HepG2 (cell line): ENCODE measurements at regions not wholly inside any gene's neighbourhood (a gene's known extent, or its start where the extent isn't known, plus 50 kb on each side); places are given as distances from the start of the nearest gene placed in this dataset.
A peak's percentile ranks its signal among the peaks of the same experiment; 100 is the strongest.

Source experiments
- ATAC-seq: fragments of 200-7000 bp; cut with Tn5 transposase; 3 replicates; pipeline ENCODE4 v1.9.1; 2020; ENCODE audit warnings: mild to moderate bottlenecking, moderate library complexity
- BruUV-seq: library from RNA; stranded (reverse); fragments of 400-500 nt; replicated peaks from 2 replicates; lab custom pipeline; 2021; lab: Mats Ljungman, UMichigan
- CTCF ChIA-PET: fragments of 300-600 bp; formaldehyde crosslinking; extraction: SDS; loops from one replicate; lab custom pipeline; 2021; ENCODE audit warnings: low total read pairs, inconsistent platforms, low intra/inter-chr PET ratio; lab: Yijun Ruan, JAX
- POLR2A ChIA-PET: fragments of 350-600 bp; sonication (Branson Sonifier 250); formaldehyde crosslinking; loops from one replicate; lab custom pipeline; 2020; ENCODE audit warnings: antibody characterized with exemption, inconsistent platforms; lab: Yijun Ruan, JAX
- DNase-seq: peaks from one replicate; pipeline ENCODE4 v3.0.0-alpha.2; 2015; ENCODE audit warnings: low spot score
- FAIRE-seq: peaks from 3 replicates; lab custom pipeline; 2011; peaks lifted over from hg19 to GRCh38; lab: Jason Lieb, UNC
- H2AFZ ChIP-seq: one replicate; pipeline ENCODE4 v1.6.1; 2011; ENCODE audit warnings: low read length, inconsistent platforms
- H3K27ac ChIP-seq: fragments of 300-600 bp; 3 replicates; pipeline ENCODE4 v1.8.0; 2011; ENCODE audit warnings: mixed run types, mild to moderate bottlenecking, mixed read lengths, low read length, inconsistent platforms; ENCODE audit not compliant: insufficient read depth; ENCODE audit errors: extremely low read length
- H3K27me3 ChIP-seq, 2 experiments: fragments of 200-600 bp in 1 of 2; 2 replicates in 1 of 2; 3 replicates in 1 of 2; pipeline versions ENCODE4 v1.6.0 to v1.8.0; 2011; ENCODE audit warnings: low read length in 2 of 2, mild to moderate bottlenecking in 2 of 2, moderate library complexity in 2 of 2, inconsistent platforms in 1 of 2; ENCODE audit not compliant: insufficient read depth in 2 of 2, control insufficient read depth in 1 of 2
- H3K36me3 ChIP-seq, 2 experiments: fragments of 200-600 bp in 1 of 2; replicated peaks in 1 of 2; 2 replicates in 1 of 2; 3 replicates in 1 of 2; pipeline versions ENCODE4 v1.5.1 to v1.8.0; 2011; ENCODE audit warnings: low read length in 2 of 2, inconsistent platforms in 1 of 2; ENCODE audit not compliant: insufficient read depth in 2 of 2, control insufficient read depth in 1 of 2
- H3K4me1 ChIP-seq: 2 replicates; pipeline ENCODE4 v1.5.1; 2012; ENCODE audit warnings: low read length, inconsistent platforms; ENCODE audit not compliant: insufficient read depth
- H3K4me2 ChIP-seq: 2 replicates; pipeline ENCODE4 v1.6.0; 2011; ENCODE audit warnings: low read depth, low read length, inconsistent platforms
- H3K4me3 ChIP-seq, 3 experiments: fragments of 200-600 bp in 1 of 3; sonication (generic), shearing (Covaris generic) in 1 of 3; replicated peaks in 1 of 3; 2 replicates each; pipeline ENCODE4 v1.5.1; 2011 to 2016; ENCODE audit warnings: low read length in 3 of 3, inconsistent platforms in 2 of 3, low read depth in 2 of 3, mild to moderate bottlenecking in 2 of 3, control low read depth in 1 of 3, mixed read lengths in 1 of 3; ENCODE audit not compliant: insufficient read depth in 1 of 3
- H3K79me2 ChIP-seq: one replicate; pipeline ENCODE4 v1.6.1; 2011; ENCODE audit warnings: low read length, inconsistent platforms; ENCODE audit not compliant: insufficient read depth
- H3K9ac ChIP-seq: 2 replicates; pipeline ENCODE4 v1.6.0; 2011; ENCODE audit warnings: mild to moderate bottlenecking, low read depth, low read length, inconsistent platforms; ENCODE audit not compliant: insufficient read depth
- H3K9me3 ChIP-seq: 2 replicates; pipeline ENCODE4 v1.5.1; 2012; ENCODE audit warnings: mild to moderate bottlenecking, low read length
- H4K20me1 ChIP-seq: 2 replicates; pipeline ENCODE4 v1.6.0; 2011; ENCODE audit warnings: inconsistent platforms, mild to moderate bottlenecking, low read length, moderate library complexity; ENCODE audit not compliant: insufficient read depth
- FOSL2 ChIP-seq: sonication (generic); formaldehyde crosslinking; IDR thresholded peaks from 2 replicates; pipeline ENCODE4 v1.4.0; 2020; ENCODE audit warnings: missing genetic modification reagents
- FOXO1 ChIP-seq: sonication (generic); formaldehyde crosslinking; IDR thresholded peaks from 2 replicates; pipeline ENCODE4 v1.4.0; 2020; ENCODE audit warnings: missing genetic modification reagents
- TEAD3 ChIP-seq: optimal IDR thresholded peaks from 2 replicates; pipeline ENCODE3; 2016; ENCODE audit warnings: borderline replicate concordance
- ZBTB7A ChIP-seq: sonication (generic); formaldehyde crosslinking; IDR thresholded peaks from 2 replicates; pipeline ENCODE4 v1.8.0; 2022; ENCODE audit warnings: mild to moderate bottlenecking, missing genetic modification reagents
- ZNF589 ChIP-seq: sonication (generic); formaldehyde crosslinking; conservative IDR thresholded peaks from 2 replicates; pipeline ENCODE4 v1.8.0; 2022; ENCODE audit warnings: mild to moderate bottlenecking, moderate library complexity, missing genetic modification reagents
- ZNF672 ChIP-seq: sonication (generic); formaldehyde crosslinking; IDR thresholded peaks from 2 replicates; pipeline ENCODE4 v1.8.1; 2022; ENCODE audit warnings: missing genetic modification reagents
- WGBS: methylation state at CpG from one replicate; pipeline ENCODE4 v1.1.6; 2017; ENCODE audit warnings: low lambda C conversion rate; 5-methylcytosine and 5-hydroxymethylcytosine counted together
- in situ Hi-C: cut with HindIII; loops from 2 replicates; pipeline ENCODE4 v1.10.0; 2017; ENCODE audit warnings: low pct_unique_long_range_greater_than_20kb; ENCODE audit not compliant: extremely low pct_ligation_motif_present
- intact Hi-C: fragments of 100-400 bp; cut with micrococcal nuclease; formaldehyde crosslinking; loops from one replicate; pipeline ENCODE4 v1.10.0; 2022; ENCODE audit not compliant: unreplicated experiment

- no peak for FAIRE-seq
- Histone ChIP-seq H3K9ac (no peak overlapping the region), H3K79me2 (no peaks in the 10 kb centered on the region), H3K4me1 (no peaks in the 10 kb centered on the region), H3K4me3 (no peak overlapping the region), H3K4me2 (no peak overlapping the region), H4K20me1 (no peaks in the 10 kb centered on the region), H3K36me3 (no peaks in the 10 kb centered on the region), H3K27ac (no peak overlapping the region), H3K27me3 (no peaks in the 10 kb centered on the region; a peak in 1 of 5 replicates), H2AFZ (no peak overlapping the region), H3K9me3 (no peaks in the 10 kb centered on the region)
- TF ChIP-seq TEAD3 (CRISPR knock-in tag) (no peak), ZBTB7A (CRISPR knock-in tag) (no peak), ZNF589 (CRISPR knock-in tag) (no peak), FOXO1 (no peak)
- ATAC-seq, result no peak
- ChIA-PET CTCF (no interaction called here), POLR2A (no interaction called here)
- no TSS peak for BruUV-seq
- intact Hi-C loops (no loop called here), in situ Hi-C loops (no loop called here)
- WGBS, result 0% methylated on average over 1 of the region's 1 CpG
- no peak for DNase-seq
Observed at GRCh38 chr7:25923741-25924460, 228.1 kb upstream of the NFE2L3 start.

GRCh38 chr7:25926009-25926408, 226.0 kb upstream of the NFE2L3 start:
- FAIRE-seq, result no peak
- in situ Hi-C loops, result no loop called here
- intact Hi-C loops, result no loop called here
- Histone ChIP-seq H3K79me2 (no peaks in the 10 kb centered on the region), H3K4me2 (no peak overlapping the region), H3K27me3 (no peaks in the 10 kb centered on the region; a peak in 1 of 5 replicates), H4K20me1 (no peaks in the 10 kb centered on the region), H2AFZ (no peak overlapping the region), H3K36me3 (no peaks in the 10 kb centered on the region), H3K9ac (no peak overlapping the region), H3K27ac (no peak overlapping the region), H3K9me3 (no peaks in the 10 kb centered on the region), H3K4me3 (no peak overlapping the region), H3K4me1 (no peaks in the 10 kb centered on the region)
- ChIA-PET POLR2A (no interaction called here), CTCF (no interaction called here)
- BruUV-seq, result no TSS peak
- 2% methylated on average over 7 of the region's 7 CpGs for WGBS
- DNase-seq, result peak; percentile 10
- no peak for ATAC-seq
- no peak for TF ChIP-seq ZNF672
- peak; percentile 82 for TF ChIP-seq FOSL2 (CRISPR knock-in tag)
